ENCODE measurements at regions not wholly inside any gene's neighbourhood (a gene's known extent, or its start where the extent isn't known, plus 50 kb on each side); places are given as distances from the start of the nearest gene placed in this dataset.

DNA sequence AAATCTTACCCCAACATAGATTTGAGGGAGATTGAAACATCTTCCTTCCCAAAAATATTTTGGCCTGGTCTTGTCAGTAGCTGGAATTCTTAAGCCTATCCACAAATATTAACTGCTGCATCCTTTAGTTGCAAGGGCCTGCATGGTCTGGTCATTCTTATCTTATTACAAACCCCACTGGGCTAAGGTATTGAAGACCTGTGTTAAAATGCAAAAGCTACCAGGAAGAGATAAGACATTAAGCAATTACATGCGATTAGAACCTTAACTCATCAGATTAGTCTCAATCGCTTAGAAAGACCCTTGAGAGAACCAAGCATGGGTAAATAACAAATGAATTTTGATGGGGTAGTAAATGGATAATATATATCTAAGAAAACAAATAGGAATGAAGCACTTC, 426.6 kb downstream of the FRK start:
- no peak for TF ChIP-seq YY1 (IDR thresholded peaks at IDR 0.05; ENCODE audit: insufficient read depth, insufficient read length)
- no peak for TF ChIP-seq ZNF274 (IDR thresholded peaks at IDR 0.05; ENCODE audit: low read depth, low read length)
